ENCODE measurements at regions not wholly inside any gene's neighbourhood (a gene's known extent, or its start where the extent isn't known, plus 50 kb on each side); places are given as distances from the start of the nearest gene placed in this dataset.

- no peaks in the 10 kb centered on the region for H3K27me3 ChIP-seq (ENCODE audit: insufficient read depth, low read length)
- no peak overlapping the region for H3K27ac ChIP-seq (ENCODE audit: low read depth, low read length)
- H3K36me3 ChIP-seq (ENCODE audit: insufficient read depth, low read length): no peaks in the 10 kb centered on the region
- H2AFZ ChIP-seq (ENCODE audit: low read length, unreplicated experiment): no peak overlapping the region
- no peak overlapping the region for H3K4me3 ChIP-seq (ENCODE audit: low read depth, low read length)
- H3K4me1 ChIP-seq (ENCODE audit: control insufficient read depth, insufficient read depth, low read length, unreplicated experiment): no peaks in the 10 kb centered on the region
- no peaks in the 10 kb centered on the region for H3K79me2 ChIP-seq (ENCODE audit: control insufficient read depth, insufficient read depth, low read length, unreplicated experiment)
These were observed 745.5 kb downstream of the NR2F2 start for GRCh38 chr15:97076011-97076410.

GRCh38 chr15:97077975-97078374, 747.5 kb downstream of the NR2F2 start:
- Histone ChIP-seq H3K36me3 (ENCODE audit: insufficient read depth, low read length) (no peaks in the 10 kb centered on the region), H2AFZ (ENCODE audit: low read length, unreplicated experiment) (no peak overlapping the region), H3K79me2 (ENCODE audit: control insufficient read depth, insufficient read depth, low read length, unreplicated experiment) (no peaks in the 10 kb centered on the region), H3K4me1 (ENCODE audit: control insufficient read depth, insufficient read depth, low read length, unreplicated experiment) (no peaks in the 10 kb centered on the region), H3K4me3 (ENCODE audit: low read depth, low read length) (no peak overlapping the region), H3K27ac (ENCODE audit: low read depth, low read length) (no peak overlapping the region), H3K27me3 (ENCODE audit: insufficient read depth, low read length) (no peaks in the 10 kb centered on the region)

GRCh38 chr15:97078591-97078990, 748.1 kb downstream of the NR2F2 start:
- no peak overlapping the region for H3K27ac ChIP-seq (ENCODE audit: low read depth, low read length)
- H3K27me3 ChIP-seq (ENCODE audit: insufficient read depth, low read length): no peaks in the 10 kb centered on the region
- H3K36me3 ChIP-seq (ENCODE audit: insufficient read depth, low read length): no peaks in the 10 kb centered on the region
- H2AFZ ChIP-seq (ENCODE audit: low read length, unreplicated experiment): no peak overlapping the region
- no peaks in the 10 kb centered on the region for H3K4me1 ChIP-seq (ENCODE audit: control insufficient read depth, insufficient read depth, low read length, unreplicated experiment)
- no peak overlapping the region for H3K4me3 ChIP-seq (ENCODE audit: low read depth, low read length)
- H3K79me2 ChIP-seq (ENCODE audit: control insufficient read depth, insufficient read depth, low read length, unreplicated experiment): no peaks in the 10 kb centered on the region

- H3K36me3 ChIP-seq (ENCODE audit: insufficient read depth, low read length): no peaks in the 10 kb centered on the region
- no peaks in the 10 kb centered on the region for H3K79me2 ChIP-seq (ENCODE audit: control insufficient read depth, insufficient read depth, low read length, unreplicated experiment)
- no peaks in the 10 kb centered on the region for H3K27me3 ChIP-seq (ENCODE audit: insufficient read depth, low read length)
- no peak overlapping the region for H2AFZ ChIP-seq (ENCODE audit: low read length, unreplicated experiment)
- no peak overlapping the region for H3K4me3 ChIP-seq (ENCODE audit: low read depth, low read length)
- no peak overlapping the region for H3K27ac ChIP-seq (ENCODE audit: low read depth, low read length)
- no peaks in the 10 kb centered on the region for H3K4me1 ChIP-seq (ENCODE audit: control insufficient read depth, insufficient read depth, low read length, unreplicated experiment)
These were observed 751.2 kb downstream of the NR2F2 start for GRCh38 chr15:97081666-97082226.

GRCh38 chr15:97082830-97083229, 752.3 kb downstream of the NR2F2 start:
- Histone ChIP-seq H3K27ac (ENCODE audit: low read depth, low read length) (no peak overlapping the region), H2AFZ (ENCODE audit: low read length, unreplicated experiment) (no peak overlapping the region), H3K36me3 (ENCODE audit: insufficient read depth, low read length) (no peaks in the 10 kb centered on the region)

GRCh38 chr15:97084650-97085049, 754.1 kb downstream of the NR2F2 start:
- no peaks in the 10 kb centered on the region for H3K4me1 ChIP-seq (ENCODE audit: control insufficient read depth, insufficient read depth, low read length, unreplicated experiment)
- H3K79me2 ChIP-seq (ENCODE audit: control insufficient read depth, insufficient read depth, low read length, unreplicated experiment): no peaks in the 10 kb centered on the region
- H3K27me3 ChIP-seq (ENCODE audit: insufficient read depth, low read length): no peaks in the 10 kb centered on the region
- H3K36me3 ChIP-seq (ENCODE audit: insufficient read depth, low read length): no peaks in the 10 kb centered on the region
- H3K4me3 ChIP-seq (ENCODE audit: low read depth, low read length): no peak overlapping the region
- no peak overlapping the region for H3K27ac ChIP-seq (ENCODE audit: low read depth, low read length)
- H2AFZ ChIP-seq (ENCODE audit: low read length, unreplicated experiment): no peak overlapping the region

More at GRCh38 chr15:97082830-97083229, 752.3 kb downstream of the NR2F2 start:
- Histone ChIP-seq H3K79me2 (ENCODE audit: control insufficient read depth, insufficient read depth, low read length, unreplicated experiment) (no peaks in the 10 kb centered on the region), H3K4me3 (ENCODE audit: low read depth, low read length) (no peak overlapping the region), H3K4me1 (ENCODE audit: control insufficient read depth, insufficient read depth, low read length, unreplicated experiment) (no peaks in the 10 kb centered on the region), H3K27me3 (ENCODE audit: insufficient read depth, low read length) (no peaks in the 10 kb centered on the region)

GRCh38 chr15:97085731-97086130, 755.2 kb downstream of the NR2F2 start:
- H3K79me2 ChIP-seq (ENCODE audit: control insufficient read depth, insufficient read depth, low read length, unreplicated experiment): no peaks in the 10 kb centered on the region
- no peak overlapping the region for H3K27ac ChIP-seq (ENCODE audit: low read depth, low read length)
- H3K4me3 ChIP-seq (ENCODE audit: low read depth, low read length): no peak overlapping the region
- no peaks in the 10 kb centered on the region for H3K4me1 ChIP-seq (ENCODE audit: control insufficient read depth, insufficient read depth, low read length, unreplicated experiment)
- H3K36me3 ChIP-seq (ENCODE audit: insufficient read depth, low read length): no peaks in the 10 kb centered on the region
- no peak overlapping the region for H2AFZ ChIP-seq (ENCODE audit: low read length, unreplicated experiment)
- no peaks in the 10 kb centered on the region for H3K27me3 ChIP-seq (ENCODE audit: insufficient read depth, low read length)

GRCh38 chr15:97087006-97087741, 756.7 kb downstream of the NR2F2 start:
- Histone ChIP-seq H3K79me2 (ENCODE audit: control insufficient read depth, insufficient read depth, low read length, unreplicated experiment) (no peaks in the 10 kb centered on the region), H3K4me1 (ENCODE audit: control insufficient read depth, insufficient read depth, low read length, unreplicated experiment) (no peaks in the 10 kb centered on the region), H3K27ac (ENCODE audit: low read depth, low read length) (no peak overlapping the region), H3K36me3 (ENCODE audit: insufficient read depth, low read length) (no peaks in the 10 kb centered on the region), H3K27me3 (ENCODE audit: insufficient read depth, low read length) (no peaks in the 10 kb centered on the region), H3K4me3 (ENCODE audit: low read depth, low read length) (no peak overlapping the region), H2AFZ (ENCODE audit: low read length, unreplicated experiment) (no peak overlapping the region)

GRCh38 chr15:97091093-97091492, 760.6 kb downstream of the NR2F2 start:
- Histone ChIP-seq H3K36me3 (ENCODE audit: insufficient read depth, low read length) (no peaks in the 10 kb centered on the region), H3K79me2 (ENCODE audit: control insufficient read depth, insufficient read depth, low read length, unreplicated experiment) (no peaks in the 10 kb centered on the region)

GRCh38 chr15:97092656-97093055, 762.2 kb downstream of the NR2F2 start:
- Histone ChIP-seq H3K4me1 (ENCODE audit: control insufficient read depth, insufficient read depth, low read length, unreplicated experiment) (no peaks in the 10 kb centered on the region), H3K79me2 (ENCODE audit: control insufficient read depth, insufficient read depth, low read length, unreplicated experiment) (no peaks in the 10 kb centered on the region), H3K4me3 (ENCODE audit: low read depth, low read length) (no peak overlapping the region), H3K27me3 (ENCODE audit: insufficient read depth, low read length) (no peaks in the 10 kb centered on the region), H3K36me3 (ENCODE audit: insufficient read depth, low read length) (no peaks in the 10 kb centered on the region), H3K27ac (ENCODE audit: low read depth, low read length) (no peak overlapping the region), H2AFZ (ENCODE audit: low read length, unreplicated experiment) (no peak overlapping the region)

More at GRCh38 chr15:97091093-97091492, 760.6 kb downstream of the NR2F2 start:
- Histone ChIP-seq H3K27me3 (ENCODE audit: insufficient read depth, low read length) (no peaks in the 10 kb centered on the region), H3K4me3 (ENCODE audit: low read depth, low read length) (no peak overlapping the region), H3K4me1 (ENCODE audit: control insufficient read depth, insufficient read depth, low read length, unreplicated experiment) (no peaks in the 10 kb centered on the region), H3K27ac (ENCODE audit: low read depth, low read length) (no peak overlapping the region), H2AFZ (ENCODE audit: low read length, unreplicated experiment) (no peak overlapping the region)

GRCh38 chr15:97096303-97096835, 765.9 kb downstream of the NR2F2 start:
- Histone ChIP-seq H3K36me3 (ENCODE audit: insufficient read depth, low read length) (no peaks in the 10 kb centered on the region), H3K4me3 (ENCODE audit: low read depth, low read length) (no peak overlapping the region), H3K79me2 (ENCODE audit: control insufficient read depth, insufficient read depth, low read length, unreplicated experiment) (no peaks in the 10 kb centered on the region), H3K27me3 (ENCODE audit: insufficient read depth, low read length) (no peaks in the 10 kb centered on the region), H3K4me1 (ENCODE audit: control insufficient read depth, insufficient read depth, low read length, unreplicated experiment) (no peaks in the 10 kb centered on the region), H2AFZ (ENCODE audit: low read length, unreplicated experiment) (no peak overlapping the region), H3K27ac (ENCODE audit: low read depth, low read length) (no peak overlapping the region)
